ENCODE measurements at regions not wholly inside any gene's neighbourhood (a gene's known extent, or its start where the extent isn't known, plus 50 kb on each side); places are given as distances from the start of the nearest gene placed in this dataset.
"Not testable (repeated sequence)": the region's sequence is repeated elsewhere in the genome, so short reads cannot be mapped to it uniquely, and the experiment has no call there.

DNA sequence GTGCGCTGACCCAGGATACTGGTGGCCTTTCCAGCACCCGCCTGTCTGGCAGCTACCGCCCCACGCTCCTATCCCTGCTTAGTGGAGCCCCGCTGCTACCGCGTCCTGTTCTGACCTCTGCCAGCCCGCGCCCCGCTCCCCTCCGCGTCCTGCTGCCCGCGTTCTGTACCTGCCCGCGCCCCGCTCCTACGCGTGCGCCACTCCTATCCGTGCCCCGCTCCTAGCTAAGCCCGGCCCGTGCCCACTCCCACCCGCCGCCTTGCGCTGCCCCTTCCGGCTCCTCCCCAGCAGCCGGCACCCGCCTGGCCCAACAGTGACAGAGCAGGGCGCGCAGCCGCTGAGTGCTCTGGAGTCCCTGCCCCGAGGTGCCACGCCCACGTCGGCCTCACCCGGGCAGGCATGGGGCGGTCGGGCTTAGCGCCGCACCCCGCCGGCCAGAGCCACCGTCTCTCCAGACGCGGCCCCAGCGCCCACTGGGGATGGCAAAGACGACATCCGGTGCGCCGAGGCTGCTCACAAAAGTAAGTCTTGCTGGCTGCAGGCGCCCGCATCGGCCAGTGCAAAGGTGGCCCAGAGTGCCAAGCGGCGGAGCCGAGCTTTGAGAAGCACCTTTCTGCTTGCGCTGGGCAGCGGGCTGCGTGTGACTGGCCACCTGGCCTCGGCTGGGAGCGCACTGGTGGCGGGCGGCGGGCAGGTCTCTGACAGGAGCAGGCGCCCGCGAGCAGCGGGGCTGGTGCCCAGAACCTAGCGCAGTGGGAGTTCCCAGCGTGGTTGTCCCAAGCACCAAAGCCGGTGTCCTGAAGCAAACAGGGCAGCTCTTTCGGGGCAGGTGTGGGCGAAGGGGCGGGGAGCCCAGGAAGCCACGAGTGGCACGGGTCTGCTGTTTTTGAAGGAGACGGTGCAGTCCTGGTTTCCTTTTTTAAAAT is 56.5 kb downstream of the PROP1 start:
- TF ChIP-seq, protein P1, sequence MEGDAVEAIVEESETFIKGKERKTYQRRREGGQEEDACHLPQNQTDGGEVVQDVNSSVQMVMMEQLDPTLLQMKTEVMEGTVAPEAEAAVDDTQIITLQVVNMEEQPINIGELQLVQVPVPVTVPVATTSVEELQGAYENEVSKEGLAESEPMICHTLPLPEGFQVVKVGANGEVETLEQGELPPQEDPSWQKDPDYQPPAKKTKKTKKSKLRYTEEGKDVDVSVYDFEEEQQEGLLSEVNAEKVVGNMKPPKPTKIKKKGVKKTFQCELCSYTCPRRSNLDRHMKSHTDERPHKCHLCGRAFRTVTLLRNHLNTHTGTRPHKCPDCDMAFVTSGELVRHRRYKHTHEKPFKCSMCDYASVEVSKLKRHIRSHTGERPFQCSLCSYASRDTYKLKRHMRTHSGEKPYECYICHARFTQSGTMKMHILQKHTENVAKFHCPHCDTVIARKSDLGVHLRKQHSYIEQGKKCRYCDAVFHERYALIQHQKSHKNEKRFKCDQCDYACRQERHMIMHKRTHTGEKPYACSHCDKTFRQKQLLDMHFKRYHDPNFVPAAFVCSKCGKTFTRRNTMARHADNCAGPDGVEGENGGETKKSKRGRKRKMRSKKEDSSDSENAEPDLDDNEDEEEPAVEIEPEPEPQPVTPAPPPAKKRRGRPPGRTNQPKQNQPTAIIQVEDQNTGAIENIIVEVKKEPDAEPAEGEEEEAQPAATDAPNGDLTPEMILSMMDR (IDR thresholded peaks at IDR 0.05), result not testable (repeated sequence)
- TF ChIP-seq POLR2A (IDR thresholded peaks at IDR 0.05), result peak; percentile 10 to 59 (median 49)

Measured in body of pancreas (tissue), 4 donors.